Activated T-cell treated with anti-CD3 and anti-CD28 coated beads for 48 hours (primary cell): ENCODE measurements at regions not wholly inside any gene's neighbourhood (a gene's known extent, or its start where the extent isn't known, plus 50 kb on each side); places are given as distances from the start of the nearest gene placed in this dataset.

ENCODE experiments used
- DNase-seq: peaks from one replicate; pipeline ENCODE4 v3.0.0-alpha.2; 2020; ENCODE audit warnings: low read depth

- no peak for DNase-seq
Observed at GRCh38 chr18:75659535-75660023, 232.1 kb upstream of the SMIM21 start.

- no peak for DNase-seq
Observed at GRCh38 chr18:75658330-75658729, 230.8 kb upstream of the SMIM21 start.

GRCh38 chr18:75656563-75657247, 229.2 kb upstream of the SMIM21 start:
- DNase-seq = no peak

GRCh38 chr18:75656035-75656434, 228.5 kb upstream of the SMIM21 start:
- no peak for DNase-seq

- no peak for DNase-seq
Observed at GRCh38 chr18:75654851-75655751, 227.6 kb upstream of the SMIM21 start.

GRCh38 chr18:75654386-75654785, 226.9 kb upstream of the SMIM21 start:
- no peak for DNase-seq

- DNase-seq = no peak
Observed at GRCh38 chr18:75652528-75652927, 225.0 kb upstream of the SMIM21 start.

- DNase-seq = no peak
Observed at GRCh38 chr18:75644871-75645270, 217.4 kb upstream of the SMIM21 start.

- DNase-seq = no peak
Observed at GRCh38 chr18:75643083-75643482, 215.6 kb upstream of the SMIM21 start.

GRCh38 chr18:75639472-75639831, 211.9 kb upstream of the SMIM21 start:
- no peak for DNase-seq

GRCh38 chr18:75638776-75639471, 211.4 kb upstream of the SMIM21 start:
- no peak for DNase-seq

- DNase-seq = no peak
Observed at GRCh38 chr18:75638223-75638775, 210.8 kb upstream of the SMIM21 start.

GRCh38 chr18:75635096-75635495, 207.6 kb upstream of the SMIM21 start:
- no peak for DNase-seq

GRCh38 chr18:75625966-75626365, 198.5 kb upstream of the SMIM21 start:
- DNase-seq = no peak

- no peak for DNase-seq
Observed at GRCh38 chr18:75624869-75625268, 197.4 kb upstream of the SMIM21 start.

- DNase-seq = no peak
Observed at GRCh38 chr18:75621818-75622217, 194.3 kb upstream of the SMIM21 start.

GRCh38 chr18:75618146-75618545, 190.6 kb upstream of the SMIM21 start:
- DNase-seq = no peak

GRCh38 chr18:75612456-75612855, 185.0 kb upstream of the SMIM21 start:
- DNase-seq = no peak

GRCh38 chr18:75607701-75608100, 180.2 kb upstream of the SMIM21 start:
- DNase-seq = no peak

- no peak for DNase-seq
Observed at GRCh38 chr18:75592527-75592926, 165.0 kb upstream of the SMIM21 start.

GRCh38 chr18:75588412-75588811, 160.9 kb upstream of the SMIM21 start:
- no peak for DNase-seq

GRCh38 chr18:75587131-75587530, 159.6 kb upstream of the SMIM21 start:
- no peak for DNase-seq
